IMR-90 (cell line): ENCODE measurements at regions not wholly inside any gene's neighbourhood (a gene's known extent, or its start where the extent isn't known, plus 50 kb on each side); places are given as distances from the start of the nearest gene placed in this dataset.

Experiments
- ATAC-seq: fragments of 200-7000 bp; cut with Tn5 transposase; 2 replicates; pipeline ENCODE4 v1.9.1; 2020; ENCODE audit warnings: low read depth, mild to moderate bottlenecking, moderate library complexity
- BruUV-seq: library from RNA; stranded (reverse); fragments of 400-500 nt; replicated peaks from 2 replicates; lab custom pipeline; 2021; lab: Mats Ljungman, UMichigan
- CTCF ChIA-PET: fragments of 300-600 bp; formaldehyde crosslinking; extraction: SDS; loops from one replicate; lab custom pipeline; 2021; ENCODE audit warnings: antibody characterized with exemption; lab: Yijun Ruan, JAX
- POLR2A ChIA-PET: fragments of 300-600 bp; sonication (Branson Sonifier 250); formaldehyde crosslinking; loops from one replicate; lab custom pipeline; 2022; ENCODE audit warnings: antibody characterized with exemption; ENCODE audit not compliant: unreplicated experiment; lab: Charles Lee
- DNase-seq: peaks from one replicate; pipeline ENCODE4 v3.0.0; 2013
- H2AFZ ChIP-seq: replicated peaks from 2 replicates; pipeline ENCODE3; 2013; ENCODE audit warnings: low read length, mild to moderate bottlenecking; ENCODE audit not compliant: poor library complexity
- H2AK5ac ChIP-seq: 2 replicates; pipeline ENCODE4 v1.6.1; 2013; ENCODE audit warnings: low read depth, low read length, inconsistent platforms
- H2AK9ac ChIP-seq: replicated peaks from 2 replicates; pipeline ENCODE3; 2013; ENCODE audit warnings: mild to moderate bottlenecking, low read depth, low read length, moderate library complexity; ENCODE audit not compliant: poor library complexity
- H2BK120ac ChIP-seq: 2 replicates; pipeline ENCODE4 v1.6.1; 2013; ENCODE audit warnings: low read depth, low read length, inconsistent platforms
- H2BK15ac ChIP-seq: 3 replicates; pipeline ENCODE4 v1.6.1; 2013; ENCODE audit warnings: low read depth, low read length, inconsistent platforms
- H2BK20ac ChIP-seq: 2 replicates; pipeline ENCODE4 v1.6.1; 2013; ENCODE audit warnings: low read depth, mild to moderate bottlenecking, inconsistent platforms, low read length, moderate library complexity
- H2BK5ac ChIP-seq: 2 replicates; pipeline ENCODE4 v1.6.1; 2013; ENCODE audit warnings: mild to moderate bottlenecking, low read depth, low read length, inconsistent platforms; ENCODE audit not compliant: poor library complexity, severe bottlenecking
- H3K14ac ChIP-seq: replicated peaks from 2 replicates; pipeline ENCODE4 v1.6.1; 2013; ENCODE audit warnings: low read depth, low read length, inconsistent platforms
- H3K18ac ChIP-seq: 2 replicates; pipeline ENCODE4 v1.6.1; 2013; ENCODE audit warnings: low read depth, low read length, control low read depth
- H3K23ac ChIP-seq: 2 replicates; pipeline ENCODE4 v1.6.1; 2013; ENCODE audit warnings: low read depth, low read length, inconsistent platforms
- H3K27ac ChIP-seq: 2 replicates; pipeline ENCODE4 v1.5.1; 2013; ENCODE audit warnings: mild to moderate bottlenecking, control low read depth, low read length; ENCODE audit not compliant: insufficient read depth
- H3K27me3 ChIP-seq: 2 replicates; pipeline ENCODE4 v1.6.1; 2013; ENCODE audit warnings: low read length; ENCODE audit not compliant: control insufficient read depth, insufficient read depth
- H3K36me3 ChIP-seq: 2 replicates; pipeline ENCODE4 v1.6.1; 2013; ENCODE audit warnings: low read length, mixed read lengths; ENCODE audit not compliant: control insufficient read depth, insufficient read depth
- H3K4ac ChIP-seq: 2 replicates; pipeline ENCODE4 v1.6.1; 2013; ENCODE audit warnings: low read depth, low read length, inconsistent platforms
- H3K4me1 ChIP-seq: 2 replicates; pipeline ENCODE4 v1.6.1; 2013; ENCODE audit warnings: low read length, mixed read lengths; ENCODE audit not compliant: control insufficient read depth, insufficient read depth
- H3K4me2 ChIP-seq: 2 replicates; pipeline ENCODE4 v1.6.1; 2013; ENCODE audit warnings: low read depth, mild to moderate bottlenecking, control low read depth, low read length, moderate library complexity
- H3K4me3 ChIP-seq: 2 replicates; pipeline ENCODE4 v1.5.1; 2013; ENCODE audit warnings: low read depth, mild to moderate bottlenecking, control low read depth, low read length, moderate library complexity; ENCODE audit not compliant: insufficient read depth
- H3K56ac ChIP-seq: 2 replicates; pipeline ENCODE4 v1.6.1; 2013; ENCODE audit warnings: low read length, inconsistent platforms; ENCODE audit not compliant: insufficient read depth; ENCODE audit errors: extremely low read depth
- H3K79me1 ChIP-seq, 2 experiments: 2 replicates each; pipeline ENCODE4 v1.6.1; 2013; ENCODE audit warnings: low read length in 2 of 2, inconsistent platforms in 1 of 2, low read depth in 1 of 2
- H3K9ac ChIP-seq: 2 replicates; pipeline ENCODE4 v1.6.1; 2013; ENCODE audit warnings: low read depth, low read length, control low read depth
- H3K9me1 ChIP-seq: 2 replicates; pipeline ENCODE4 v1.6.1; 2013; ENCODE audit warnings: low read length, inconsistent platforms; ENCODE audit not compliant: insufficient read depth
- H3K9me3 ChIP-seq: 2 replicates; pipeline ENCODE4 v1.6.1; 2013; ENCODE audit warnings: low read length; ENCODE audit not compliant: control insufficient read depth, insufficient read depth
- H4K20me1 ChIP-seq: 2 replicates; pipeline ENCODE4 v1.6.1; 2013; ENCODE audit warnings: low read length, inconsistent platforms; ENCODE audit not compliant: insufficient read depth
- H4K5ac ChIP-seq: 2 replicates; pipeline ENCODE4 v1.6.1; 2013; ENCODE audit warnings: mild to moderate bottlenecking, low read depth, low read length, control low read depth
- H4K8ac ChIP-seq, 2 experiments: 2 replicates each; pipeline ENCODE4 v1.6.1; 2013; ENCODE audit warnings: low read depth in 2 of 2, low read length in 2 of 2, control low read depth in 1 of 2, inconsistent platforms in 1 of 2
- H4K91ac ChIP-seq: 2 replicates; pipeline ENCODE4 v1.6.1; 2013; ENCODE audit warnings: low read depth, low read length, inconsistent platforms; ENCODE audit not compliant: insufficient read depth
- BHLHE40 ChIP-seq: fragments of 150-350 bp; IDR thresholded peaks from 2 replicates; pipeline ENCODE4 v1.6.1; 2016; ENCODE audit warnings: mild to moderate bottlenecking, low read depth, low read length
- CEBPB ChIP-seq: IDR thresholded peaks from 2 replicates; pipeline ENCODE4 v1.6.1; 2012; ENCODE audit warnings: low read depth, low read length, improper control_type of control experiment
- CHD1 ChIP-seq: IDR thresholded peaks from 2 replicates; pipeline ENCODE4 v1.6.1; 2012; ENCODE audit warnings: low read depth, low read length, improper control_type of control experiment
- FOS ChIP-seq: fragments of 150-350 bp; IDR thresholded peaks from 2 replicates; pipeline ENCODE4 v1.6.1; 2016; ENCODE audit warnings: low read depth, low read length
- MAFK ChIP-seq: IDR thresholded peaks from 2 replicates; pipeline ENCODE4 v1.6.1; 2012; ENCODE audit warnings: low read depth, low read length, improper control_type of control experiment
- MAZ ChIP-seq: IDR thresholded peaks from 2 replicates; pipeline ENCODE4 v1.6.1; 2012; ENCODE audit warnings: low read depth, mild to moderate bottlenecking, low read length, improper control_type of control experiment, moderate library complexity, borderline replicate concordance
- MXI1 ChIP-seq: IDR thresholded peaks from 2 replicates; pipeline ENCODE4 v1.6.1; 2012; ENCODE audit warnings: low read depth, mild to moderate bottlenecking, low read length, moderate library complexity, borderline replicate concordance
- NFE2L2 ChIP-seq: fragments of 150-350 bp; IDR thresholded peaks from 2 replicates; pipeline ENCODE4 v1.6.1; 2016; ENCODE audit warnings: low read depth, mild to moderate bottlenecking, low read length
- POLR2A ChIP-seq: IDR thresholded peaks from 2 replicates; pipeline ENCODE4 v1.6.1; 2012; ENCODE audit warnings: mild to moderate bottlenecking, low read depth, low read length
- RAD21 ChIP-seq: IDR thresholded peaks from 2 replicates; pipeline ENCODE4 v1.6.1; 2012; ENCODE audit warnings: low read length, improper control_type of control experiment
- RCOR1 ChIP-seq: IDR thresholded peaks from 2 replicates; pipeline ENCODE4 v1.6.1; 2012; ENCODE audit warnings: mild to moderate bottlenecking, low read length, improper control_type of control experiment; ENCODE audit not compliant: insufficient replicate concordance
- RFX5 ChIP-seq: IDR thresholded peaks from 2 replicates; pipeline ENCODE4 v1.8.0; 2012; ENCODE audit warnings: low read depth, mild to moderate bottlenecking, low read length, moderate library complexity
- SMC3 ChIP-seq: fragments of 150-350 bp; IDR thresholded peaks from 2 replicates; pipeline ENCODE4 v1.6.1; 2016; ENCODE audit warnings: low read depth, mild to moderate bottlenecking, antibody characterized with exemption, low read length, moderate library complexity
- WGBS, 2 experiments: methylation state at CpG; one replicate each; pipeline versions ENCODE4 v1.1.5 to v1.1.7; 2013; ENCODE audit warnings: missing lambda C conversion rate in 2 of 2; ENCODE audit not compliant: insufficient read length in 1 of 2; ENCODE audit errors: extremely low coverage in 2 of 2; 5-methylcytosine and 5-hydroxymethylcytosine counted together
- dilution Hi-C: fragments of 300-500 bp; cut with HindIII; formaldehyde crosslinking; loops from one replicate; pipeline ENCODE4 v1.14.3; 2018; ENCODE audit warnings: low sequenced_read_pairs; ENCODE audit not compliant: unreplicated experiment
- in situ Hi-C: fragments of 300-500 bp; cut with MboI; formaldehyde crosslinking; loops from 3 replicates; pipeline ENCODE4 v1.14.3; 2019; ENCODE audit warnings: low sequenced_read_pairs, inconsistent platforms, mixed read lengths
- intact Hi-C: fragments of 100-400 bp; cut with micrococcal nuclease; formaldehyde crosslinking; loops from 2 replicates; pipeline ENCODE4 v1.10.0; 2022
- TF ChIP-seq, protein P1 (sequence below): fragments of 150-350 bp; IDR thresholded peaks from 2 replicates; pipeline ENCODE4 v1.6.1; 2016; ENCODE audit warnings: low read depth, mild to moderate bottlenecking, low read length, moderate library complexity, borderline replicate concordance
- TF ChIP-seq, protein P2 (sequence below): conservative IDR thresholded peaks from 2 replicates; pipeline ENCODE4 v1.5.1; 2012; ENCODE audit warnings: mild to moderate bottlenecking, low read depth, low read length, improper control_type of control experiment
- TF ChIP-seq, protein P3 (sequence below): fragments of 150-350 bp; IDR thresholded peaks from 2 replicates; pipeline ENCODE4 v1.6.1; 2017; ENCODE audit warnings: mild to moderate bottlenecking, antibody characterized with exemption, low read length, low read depth

- Histone ChIP-seq H3K27ac (no peak overlapping the region), H2AK5ac (no peak overlapping the region), H3K4me2 (no peak overlapping the region), H3K36me3 (no peaks in the 10 kb centered on the region), H3K18ac (no peak overlapping the region), H3K23ac (no peak overlapping the region), H2BK5ac (no peak overlapping the region), H4K91ac (peak overlapping the region; percentile 37; the same call in 1 of the 2 replicates), H2BK120ac (no peak overlapping the region), H3K9ac (no peak overlapping the region), H2BK15ac (no peak overlapping the region), H2AK9ac (no peak overlapping the region), H3K56ac (no peak overlapping the region), H4K5ac (no peak overlapping the region), H3K27me3 (no peaks in the 10 kb centered on the region), H3K4me3 (no peak overlapping the region), H3K4ac (no peak overlapping the region), H4K8ac (no peak overlapping the region), H3K9me1 (peaks cover 7% of the 10 kb centered on the region), H3K14ac (no peak overlapping the region), H3K79me1 (no peaks in the 10 kb centered on the region), H2BK20ac (no peak overlapping the region), H3K4me1 (peaks cover 15% of the 10 kb centered on the region), H2AFZ (peak overlapping the region; percentile 34), H3K9me3 (no peaks in the 10 kb centered on the region), H4K20me1 (no peaks in the 10 kb centered on the region)
- ChIA-PET POLR2A (no interaction called here), CTCF (interaction anchor here (0.7 kb wide), 1 partner anchor 88 kb away, joined by 4 read pairs; the partner anchor contains the start of gene PICALM)
- intact Hi-C loops (no loop called here), in situ Hi-C loops (no loop called here), dilution Hi-C loops (no loop called here)
- DNase-seq (no peak), ATAC-seq (no peak)
- 92% methylated on average over 2 of the region's 3 CpGs; no CpG with 5 or more reads in 1 of the 2 experiments for WGBS, 2 experiments
- no peak for TF ChIP-seq CEBPB
- TF ChIP-seq NFE2L2 = no peak
- TF ChIP-seq RFX5 = no peak
- no peak for TF ChIP-seq POLR2A
- no peak for TF ChIP-seq FOS
- no peak for TF ChIP-seq CHD1
- no peak for TF ChIP-seq MAZ
- no peak for TF ChIP-seq RAD21
- TF ChIP-seq, protein P1, sequence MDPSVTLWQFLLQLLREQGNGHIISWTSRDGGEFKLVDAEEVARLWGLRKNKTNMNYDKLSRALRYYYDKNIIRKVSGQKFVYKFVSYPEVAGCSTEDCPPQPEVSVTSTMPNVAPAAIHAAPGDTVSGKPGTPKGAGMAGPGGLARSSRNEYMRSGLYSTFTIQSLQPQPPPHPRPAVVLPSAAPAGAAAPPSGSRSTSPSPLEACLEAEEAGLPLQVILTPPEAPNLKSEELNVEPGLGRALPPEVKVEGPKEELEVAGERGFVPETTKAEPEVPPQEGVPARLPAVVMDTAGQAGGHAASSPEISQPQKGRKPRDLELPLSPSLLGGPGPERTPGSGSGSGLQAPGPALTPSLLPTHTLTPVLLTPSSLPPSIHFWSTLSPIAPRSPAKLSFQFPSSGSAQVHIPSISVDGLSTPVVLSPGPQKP = no peak
- no peak for TF ChIP-seq RCOR1
- TF ChIP-seq MAFK = no peak
- TF ChIP-seq BHLHE40 = no peak
- no peak for TF ChIP-seq MXI1
- no peak for TF ChIP-seq SMC3
- TF ChIP-seq, protein P2, sequence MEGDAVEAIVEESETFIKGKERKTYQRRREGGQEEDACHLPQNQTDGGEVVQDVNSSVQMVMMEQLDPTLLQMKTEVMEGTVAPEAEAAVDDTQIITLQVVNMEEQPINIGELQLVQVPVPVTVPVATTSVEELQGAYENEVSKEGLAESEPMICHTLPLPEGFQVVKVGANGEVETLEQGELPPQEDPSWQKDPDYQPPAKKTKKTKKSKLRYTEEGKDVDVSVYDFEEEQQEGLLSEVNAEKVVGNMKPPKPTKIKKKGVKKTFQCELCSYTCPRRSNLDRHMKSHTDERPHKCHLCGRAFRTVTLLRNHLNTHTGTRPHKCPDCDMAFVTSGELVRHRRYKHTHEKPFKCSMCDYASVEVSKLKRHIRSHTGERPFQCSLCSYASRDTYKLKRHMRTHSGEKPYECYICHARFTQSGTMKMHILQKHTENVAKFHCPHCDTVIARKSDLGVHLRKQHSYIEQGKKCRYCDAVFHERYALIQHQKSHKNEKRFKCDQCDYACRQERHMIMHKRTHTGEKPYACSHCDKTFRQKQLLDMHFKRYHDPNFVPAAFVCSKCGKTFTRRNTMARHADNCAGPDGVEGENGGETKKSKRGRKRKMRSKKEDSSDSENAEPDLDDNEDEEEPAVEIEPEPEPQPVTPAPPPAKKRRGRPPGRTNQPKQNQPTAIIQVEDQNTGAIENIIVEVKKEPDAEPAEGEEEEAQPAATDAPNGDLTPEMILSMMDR = no peak
- TF ChIP-seq, protein P3, sequence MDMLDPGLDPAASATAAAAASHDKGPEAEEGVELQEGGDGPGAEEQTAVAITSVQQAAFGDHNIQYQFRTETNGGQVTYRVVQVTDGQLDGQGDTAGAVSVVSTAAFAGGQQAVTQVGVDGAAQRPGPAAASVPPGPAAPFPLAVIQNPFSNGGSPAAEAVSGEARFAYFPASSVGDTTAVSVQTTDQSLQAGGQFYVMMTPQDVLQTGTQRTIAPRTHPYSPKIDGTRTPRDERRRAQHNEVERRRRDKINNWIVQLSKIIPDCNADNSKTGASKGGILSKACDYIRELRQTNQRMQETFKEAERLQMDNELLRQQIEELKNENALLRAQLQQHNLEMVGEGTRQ = no peak
- no TSS peak for BruUV-seq
Observed at GRCh38 chr11:86156397-86156955, 87.6 kb upstream of the PICALM start.
